Stimulated activated naive B cell treated with anti-CD40 and anti-IgM and Interleukin-4, amounts not matched to agents 10 μg/mL and 1 μg/mL and 100 μg/mL, for 72 hours (primary cell): ENCODE measurements at regions not wholly inside any gene's neighbourhood (a gene's known extent, or its start where the extent isn't known, plus 50 kb on each side); places are given as distances from the start of the nearest gene placed in this dataset.
A peak's percentile ranks its signal among the peaks of the same experiment; 100 is the strongest.

Source experiments
- ATAC-seq, 2 donors: fragments of 150-1000 bp; cut with Tn5 transposase; replicated peaks; 2 replicates each; pipeline ENCODE4 v1.10.0; 2021; ENCODE audit warnings: moderate library complexity in 1 of 2
- DNase-seq: peaks from one replicate; pipeline ENCODE4 v3.0.0; 2021
- H3K27ac Mint-ChIP-seq: one replicate; pipeline ENCODE4 v1.8.0; 2022; ENCODE audit warnings: mild to moderate bottlenecking, mixed read lengths
- H3K27me3 Mint-ChIP-seq, 2 donors: one replicate each; pipeline ENCODE4 v1.8.0; 2022; ENCODE audit warnings: mixed read lengths in 2 of 2
- H3K36me3 Mint-ChIP-seq, 2 donors: one replicate each; pipeline ENCODE4 v1.8.0; 2022; ENCODE audit warnings: mixed read lengths in 2 of 2, mild to moderate bottlenecking in 1 of 2
- H3K4me1 Mint-ChIP-seq, 2 donors: one replicate each; pipeline ENCODE4 v1.8.0; 2022; ENCODE audit warnings: mixed read lengths in 2 of 2, mild to moderate bottlenecking in 1 of 2
- H3K4me3 Mint-ChIP-seq, 2 donors: one replicate each; pipeline ENCODE4 v1.8.0; 2022; ENCODE audit warnings: mild to moderate bottlenecking in 2 of 2, mixed read lengths in 2 of 2, moderate library complexity in 1 of 2
- H3K9me3 Mint-ChIP-seq, 2 donors: one replicate each; pipeline ENCODE4 v1.8.0; 2022; ENCODE audit warnings: mixed read lengths in 2 of 2, mild to moderate bottlenecking in 1 of 2

- H3K27ac Mint-ChIP-seq, result no peak overlapping the region
- peaks cover 17 to 45% of the 10 kb centered on the region in 2 donors for H3K4me1 Mint-ChIP-seq
- H3K9me3 Mint-ChIP-seq, result peaks cover 8 to 9% of the 10 kb centered on the region in 2 donors
- peak overlapping the region in 1 of 2 donors; percentile 26 for H3K4me3 Mint-ChIP-seq
- no peak for DNase-seq
- ATAC-seq, result peak; percentile 90 to 98
- H3K36me3 Mint-ChIP-seq, result peaks cover 7 to 10% of the 10 kb centered on the region in 2 donors
- no peaks in the 10 kb centered on the region for H3K27me3 Mint-ChIP-seq
Measured at GRCh38 chr3:23036728-23037127, 166.4 kb upstream of the UBE2E2 start.

GRCh38 chr3:23038471-23038870 is 164.7 kb upstream of the UBE2E2 start:
- Mint-ChIP-seq H3K36me3 (peaks cover 2 to 7% of the 10 kb centered on the region in 2 donors), H3K27ac (no peak overlapping the region), H3K4me3 (no peak overlapping the region), H3K27me3 (no peaks in the 10 kb centered on the region), H3K4me1 (peaks cover 17 to 45% of the 10 kb centered on the region in 2 donors), H3K9me3 (peaks cover 3% of the 10 kb centered on the region in 2 donors)
- ATAC-seq (no peak), DNase-seq (no peak)

DNA sequence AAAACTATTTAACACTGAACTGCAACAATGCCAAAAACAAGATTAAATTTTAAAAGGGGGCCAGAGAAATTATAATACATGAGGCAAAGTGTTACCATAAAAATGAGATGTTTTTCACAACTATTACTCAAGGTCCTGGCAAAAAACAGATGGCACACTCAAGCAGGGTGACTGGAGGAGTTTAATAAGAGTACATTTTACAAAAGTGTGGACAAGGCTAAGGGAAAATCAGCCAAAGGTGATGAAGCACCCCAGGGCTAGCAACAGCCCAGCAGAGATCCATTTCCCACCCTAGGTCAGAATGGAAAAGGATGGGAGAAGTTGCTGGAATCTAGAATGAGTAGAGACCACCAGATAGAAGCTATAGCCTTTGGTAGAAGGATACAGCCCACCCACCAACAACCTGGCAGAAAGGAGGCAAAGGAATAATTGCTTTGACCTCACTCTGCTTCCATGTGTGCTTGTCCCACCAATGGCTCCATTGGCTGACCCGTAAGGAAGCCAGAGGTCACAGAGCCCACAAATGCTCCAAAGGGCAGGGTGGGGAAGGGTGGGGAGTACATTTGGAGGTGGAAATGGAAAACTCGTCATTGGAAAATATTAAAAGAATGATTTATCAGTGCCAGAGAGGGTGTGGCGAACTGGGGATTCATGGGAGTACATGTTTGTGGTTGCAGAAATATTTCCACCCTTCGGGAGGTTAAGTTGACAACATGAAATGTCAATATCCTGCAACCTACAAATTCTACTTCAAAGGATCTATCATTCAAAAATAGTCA is 161.0 kb upstream of the UBE2E2 start:
- H3K9me3 Mint-ChIP-seq, result peaks cover 11 to 13% of the 10 kb centered on the region in 2 donors
- DNase-seq (no peak), ATAC-seq (no peak)
- no peaks in the 10 kb centered on the region for H3K27me3 Mint-ChIP-seq
- no peak overlapping the region for H3K4me3 Mint-ChIP-seq
- peaks cover 7 to 24% of the 10 kb centered on the region in 2 donors for H3K4me1 Mint-ChIP-seq
- no peak overlapping the region for H3K27ac Mint-ChIP-seq
- H3K36me3 Mint-ChIP-seq, result peaks cover 9 to 14% of the 10 kb centered on the region in 2 donors

DNA sequence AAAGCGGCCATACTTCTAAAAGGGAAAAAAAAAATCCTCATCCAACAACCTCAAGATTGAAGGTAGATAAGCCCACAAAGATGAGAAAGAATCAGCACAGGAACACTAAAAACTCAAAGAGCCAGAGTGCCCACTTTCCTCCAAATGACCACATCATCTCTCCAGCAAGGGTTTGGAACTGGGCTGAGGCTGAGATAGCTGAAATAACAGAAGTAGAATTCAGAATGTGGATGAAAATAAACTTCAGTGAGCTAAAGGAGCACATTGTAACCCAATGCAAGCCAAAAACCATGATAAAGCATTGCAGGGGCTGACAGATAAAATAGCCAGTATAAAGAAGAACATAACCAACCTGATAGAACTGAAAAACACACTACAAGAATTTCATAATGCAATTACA is 158.7 kb upstream of the UBE2E2 start:
- H3K4me3 Mint-ChIP-seq, result no peak overlapping the region
- peaks cover 17 to 23% of the 10 kb centered on the region in 2 donors for H3K9me3 Mint-ChIP-seq
- H3K36me3 Mint-ChIP-seq, result peaks cover 13 to 18% of the 10 kb centered on the region in 2 donors
- peaks cover 0 to under 1% of the 10 kb centered on the region in 2 donors for H3K4me1 Mint-ChIP-seq
- no peaks in the 10 kb centered on the region for H3K27me3 Mint-ChIP-seq
- DNase-seq, result no peak
- H3K27ac Mint-ChIP-seq, result no peak overlapping the region
- ATAC-seq, result no peak

- H3K27ac Mint-ChIP-seq, result no peak overlapping the region
- H3K27me3 Mint-ChIP-seq, result no peaks in the 10 kb centered on the region
- no peak overlapping the region for H3K4me3 Mint-ChIP-seq
- peaks cover 17 to 26% of the 10 kb centered on the region in 2 donors for H3K9me3 Mint-ChIP-seq
- ATAC-seq (no peak), DNase-seq (no peak)
- peaks cover 13 to 18% of the 10 kb centered on the region in 2 donors for H3K36me3 Mint-ChIP-seq
- H3K4me1 Mint-ChIP-seq, result peaks cover 3 to 4% of the 10 kb centered on the region in 2 donors
Measured at GRCh38 chr3:23046536-23046935, 156.6 kb upstream of the UBE2E2 start.

- H3K4me1 Mint-ChIP-seq, result peaks cover 19 to 33% of the 10 kb centered on the region in 2 donors
- peak overlapping the region; percentile 60 for H3K27ac Mint-ChIP-seq
- H3K9me3 Mint-ChIP-seq, result peaks cover 7 to 17% of the 10 kb centered on the region in 2 donors
- peak overlapping the region in 1 of 2 donors; percentile 56 for H3K4me3 Mint-ChIP-seq
- H3K36me3 Mint-ChIP-seq, result peaks cover 6 to 7% of the 10 kb centered on the region in 2 donors
- ATAC-seq (peak in 1 of 2 donors; percentile 18), DNase-seq (no peak)
- no peaks in the 10 kb centered on the region for H3K27me3 Mint-ChIP-seq
Measured at GRCh38 chr3:23051240-23052140, 151.6 kb upstream of the UBE2E2 start.

DNA sequence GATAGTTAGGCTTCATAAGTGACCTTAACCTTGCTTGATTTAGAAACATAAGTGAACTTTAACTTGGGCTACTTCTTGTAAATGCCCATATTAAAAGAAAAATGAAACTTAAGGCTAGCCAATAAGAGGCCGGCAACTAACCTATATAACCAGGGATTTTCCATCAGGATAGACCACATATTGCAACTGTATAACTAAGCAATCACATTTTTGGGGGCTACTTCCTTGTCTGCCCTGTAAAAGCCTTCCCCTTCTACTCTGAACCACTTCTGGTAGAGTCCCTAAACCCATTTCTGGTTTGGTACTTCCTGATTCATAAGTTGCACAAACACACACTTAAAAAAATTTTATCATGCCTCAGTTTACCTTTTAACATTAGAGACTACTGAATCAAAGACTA is 150.9 kb upstream of the UBE2E2 start:
- DNase-seq, result no peak
- Mint-ChIP-seq H3K36me3 (peaks cover 3 to 4% of the 10 kb centered on the region in 2 donors), H3K4me3 (no peak overlapping the region), H3K4me1 (peaks cover 19 to 33% of the 10 kb centered on the region in 2 donors), H3K27ac (peak overlapping the region; percentile 60), H3K27me3 (no peaks in the 10 kb centered on the region), H3K9me3 (peaks cover 3 to 15% of the 10 kb centered on the region in 2 donors)
- peak; percentile 88 to 92 for ATAC-seq

- Mint-ChIP-seq H3K9me3 (peaks cover 0 to 15% of the 10 kb centered on the region in 2 donors), H3K27me3 (no peaks in the 10 kb centered on the region), H3K27ac (no peak overlapping the region), H3K4me3 (no peak overlapping the region), H3K4me1 (peaks cover 19 to 33% of the 10 kb centered on the region in 2 donors), H3K36me3 (peaks cover 0 to 3% of the 10 kb centered on the region in 2 donors)
- DNase-seq (no peak), ATAC-seq (peak; percentile 46 to 55)
Measured at GRCh38 chr3:23052620-23053019, 150.5 kb upstream of the UBE2E2 start.

- H3K4me1 Mint-ChIP-seq, result peaks cover 19 to 33% of the 10 kb centered on the region in 2 donors
- DNase-seq, result no peak
- no peaks in the 10 kb centered on the region for H3K27me3 Mint-ChIP-seq
- H3K9me3 Mint-ChIP-seq, result peaks cover 5 to 16% of the 10 kb centered on the region in 2 donors
- no peak overlapping the region for H3K4me3 Mint-ChIP-seq
- H3K27ac Mint-ChIP-seq, result no peak overlapping the region
- peaks cover 0 to 2% of the 10 kb centered on the region in 2 donors for H3K36me3 Mint-ChIP-seq
- peak; percentile 33 to 36 for ATAC-seq
Measured at GRCh38 chr3:23055733-23056376, 147.3 kb upstream of the UBE2E2 start.

DNA sequence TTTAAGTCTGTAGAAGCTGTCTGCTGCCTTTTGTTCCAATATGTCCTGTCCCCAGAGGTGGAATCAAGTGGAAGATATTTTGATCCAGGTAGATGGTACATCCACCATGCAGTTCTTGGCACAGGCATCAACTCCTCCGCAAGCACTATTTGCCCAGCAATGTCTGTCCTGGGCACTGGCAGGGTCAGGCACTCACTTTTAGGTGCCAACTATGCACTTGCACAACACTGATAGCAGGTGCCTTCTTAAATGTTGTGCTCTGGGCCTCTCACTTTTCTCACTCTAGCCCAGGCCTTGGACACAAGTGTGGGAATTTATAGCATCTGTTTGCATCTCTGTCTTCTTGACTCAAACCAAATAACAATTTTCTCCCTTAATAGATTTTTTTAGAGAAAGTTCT is 140.5 kb upstream of the UBE2E2 start:
- no peaks in the 10 kb centered on the region for H3K27me3 Mint-ChIP-seq
- H3K4me3 Mint-ChIP-seq, result no peak overlapping the region
- peaks cover 8 to 32% of the 10 kb centered on the region in 2 donors for H3K4me1 Mint-ChIP-seq

DNA sequence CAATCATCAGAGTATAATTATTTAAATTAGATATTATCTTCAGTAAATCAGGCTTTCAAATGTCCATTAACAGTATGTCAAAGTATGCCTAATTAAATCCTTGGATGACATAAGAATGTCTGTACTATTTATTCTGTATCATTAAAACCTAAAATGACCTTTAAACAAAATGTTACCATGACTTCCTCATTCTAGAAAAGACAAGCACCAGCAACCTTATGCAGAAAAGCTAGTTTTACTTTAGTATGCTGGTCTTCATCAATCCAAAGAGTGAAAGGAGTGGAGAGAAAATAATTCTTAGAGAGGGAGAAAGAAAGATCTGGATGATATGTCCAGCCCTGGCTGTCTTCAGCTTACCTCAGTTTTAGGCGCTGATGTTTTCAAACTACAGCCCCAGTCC is 140.1 kb upstream of the UBE2E2 start:
- peaks cover 15% of the 10 kb centered on the region in 2 donors for H3K9me3 Mint-ChIP-seq
- no peak overlapping the region for H3K27ac Mint-ChIP-seq
- peak overlapping the region in 1 of 2 donors; percentile 34 for H3K4me3 Mint-ChIP-seq
- peaks cover 12 to 36% of the 10 kb centered on the region in 2 donors for H3K4me1 Mint-ChIP-seq
- peak; percentile 62 to 69 for ATAC-seq
- DNase-seq, result no peak
- H3K36me3 Mint-ChIP-seq, result peaks cover 0 to 2% of the 10 kb centered on the region in 2 donors
- H3K27me3 Mint-ChIP-seq, result no peaks in the 10 kb centered on the region

More for the DNA sequence above, 140.5 kb upstream of the UBE2E2 start:
- H3K36me3 Mint-ChIP-seq, result peaks cover 0 to 2% of the 10 kb centered on the region in 2 donors
- ATAC-seq (no peak), DNase-seq (no peak)
- peaks cover 13 to 17% of the 10 kb centered on the region in 2 donors for H3K9me3 Mint-ChIP-seq
- no peak overlapping the region for H3K27ac Mint-ChIP-seq

DNA sequence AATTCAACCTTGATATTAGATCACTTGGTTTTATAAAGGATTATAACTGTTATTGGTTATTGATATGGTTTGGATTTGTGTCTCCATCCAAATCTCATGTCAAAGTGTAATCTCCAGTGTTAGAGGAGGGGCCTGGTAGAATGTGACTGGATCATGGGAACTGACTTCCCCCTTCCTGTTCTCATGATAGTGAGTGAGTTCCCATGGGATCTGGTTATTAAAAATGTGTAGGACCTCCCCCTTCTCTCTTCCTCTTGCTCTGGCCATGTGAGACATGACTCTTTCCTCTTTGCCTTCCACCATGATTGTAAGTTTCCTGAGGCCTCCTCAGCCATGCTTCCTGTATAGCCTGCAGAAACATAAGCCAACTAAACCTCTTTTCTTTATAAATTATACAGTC is 136.0 kb upstream of the UBE2E2 start:
- Mint-ChIP-seq H3K27ac (no peak overlapping the region), H3K4me3 (no peak overlapping the region), H3K36me3 (peaks cover 0 to 1% of the 10 kb centered on the region in 2 donors), H3K9me3 (peaks cover 4 to 12% of the 10 kb centered on the region in 2 donors), H3K4me1 (peaks cover 29 to 67% of the 10 kb centered on the region in 2 donors), H3K27me3 (no peaks in the 10 kb centered on the region)
- no peak for DNase-seq
- ATAC-seq, result no peak

DNA sequence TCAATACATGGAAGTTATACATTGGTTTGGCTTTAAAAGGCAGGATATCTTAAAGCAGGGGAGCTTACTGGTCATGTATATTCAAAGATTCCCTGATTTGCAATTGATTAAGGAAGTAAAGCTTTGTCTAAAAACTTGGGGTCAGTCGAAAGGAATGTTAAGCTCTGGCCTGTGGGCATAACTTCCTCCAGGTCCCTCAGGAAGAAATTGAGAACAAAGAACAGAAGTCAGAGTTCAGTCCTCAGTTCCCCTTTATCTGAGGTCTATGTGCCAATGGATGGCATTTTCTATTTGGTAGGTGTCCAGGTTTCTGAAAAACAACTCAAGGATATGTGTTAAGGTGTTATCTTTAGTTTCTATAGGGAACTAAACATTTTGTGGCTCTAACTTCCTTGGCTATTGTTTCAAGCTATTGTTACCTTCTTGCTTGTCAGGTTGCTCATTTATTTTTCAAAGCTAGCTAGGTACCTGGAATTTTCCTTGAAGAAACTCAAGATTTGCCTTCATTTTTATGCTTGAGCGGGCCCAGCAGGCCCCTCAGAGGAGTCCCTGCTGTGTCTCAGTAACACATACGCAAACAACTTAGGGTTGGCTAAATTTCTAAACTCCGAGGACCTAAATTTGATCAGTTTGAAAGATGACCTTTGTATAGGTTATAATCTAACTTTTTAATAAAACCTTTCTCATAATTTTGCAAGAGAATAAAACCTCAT is 135.0 kb upstream of the UBE2E2 start:
- Mint-ChIP-seq H3K4me1 (peaks cover 34 to 66% of the 10 kb centered on the region in 2 donors), H3K27ac (no peak overlapping the region), H3K36me3 (peaks cover 0 to 1% of the 10 kb centered on the region in 2 donors), H3K9me3 (peaks cover 4 to 12% of the 10 kb centered on the region in 2 donors), H3K4me3 (no peak overlapping the region), H3K27me3 (no peaks in the 10 kb centered on the region)
- ATAC-seq (no peak), DNase-seq (no peak)
